GM18498 (cell line): ENCODE measurements at regions not wholly inside any gene's neighbourhood (a gene's known extent, or its start where the extent isn't known, plus 50 kb on each side); places are given as distances from the start of the nearest gene placed in this dataset.
"Not testable (repeated sequence)": the region's sequence is repeated elsewhere in the genome, so short reads cannot be mapped to it uniquely, and the experiment has no call there.

Source experiments
- ATAC-seq: cut with Tn5 transposase; IDR thresholded peaks from one replicate; pipeline ENCODE4 v1.9.1; 2021; ENCODE audit warnings: mild to moderate bottlenecking, moderate library complexity; ENCODE audit not compliant: unreplicated experiment

DNA sequence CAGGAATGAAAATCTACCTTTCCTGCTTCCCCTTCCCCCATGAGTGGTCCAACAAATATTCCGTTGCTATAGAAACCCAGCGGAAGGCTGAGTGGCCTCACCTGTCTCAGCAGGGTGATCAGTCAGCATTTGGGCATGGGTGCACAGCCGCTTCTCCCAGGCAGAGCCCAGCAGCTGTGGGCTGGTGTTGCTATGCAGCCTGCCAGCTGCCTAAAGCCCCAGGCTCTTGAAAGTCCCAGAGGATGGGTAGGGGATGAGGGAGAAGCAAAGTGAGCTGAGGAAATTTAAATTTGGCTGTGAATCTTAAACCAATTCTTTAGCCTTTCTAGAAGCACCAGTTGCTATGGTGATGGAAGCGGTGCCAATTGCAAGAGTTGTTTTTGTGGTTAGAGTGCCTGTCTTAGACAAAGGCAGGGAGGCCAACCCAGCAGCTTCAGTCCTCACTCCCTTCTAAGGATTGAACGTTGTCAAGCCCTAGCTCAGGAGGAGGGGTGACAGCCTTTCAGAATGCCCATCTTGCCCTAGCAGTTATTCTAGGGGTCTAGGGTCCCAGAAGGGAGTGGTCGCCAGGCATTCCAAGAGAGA, 151.5 kb upstream of the PITX1 start:
- ATAC-seq = no peak

DNA sequence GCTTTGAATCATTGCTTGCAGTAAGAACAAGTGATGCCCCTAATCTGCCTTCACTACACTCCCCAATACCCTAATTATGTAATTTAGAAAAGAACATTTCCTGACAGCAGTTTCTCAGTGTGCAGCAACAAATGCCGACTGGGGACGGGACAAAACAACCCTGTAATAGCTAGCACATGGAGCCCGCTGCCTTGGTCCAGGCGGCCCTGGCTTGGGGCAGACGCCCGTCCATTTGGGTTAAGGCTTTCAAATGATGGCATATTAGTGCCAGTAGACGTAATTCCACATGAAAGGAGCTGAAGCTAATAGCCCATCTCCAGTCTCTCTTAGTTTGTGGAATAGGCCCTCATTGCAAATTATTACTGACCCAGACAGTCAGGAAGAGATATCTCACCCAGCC, 150.6 kb upstream of the PITX1 start:
- ATAC-seq = no peak

DNA sequence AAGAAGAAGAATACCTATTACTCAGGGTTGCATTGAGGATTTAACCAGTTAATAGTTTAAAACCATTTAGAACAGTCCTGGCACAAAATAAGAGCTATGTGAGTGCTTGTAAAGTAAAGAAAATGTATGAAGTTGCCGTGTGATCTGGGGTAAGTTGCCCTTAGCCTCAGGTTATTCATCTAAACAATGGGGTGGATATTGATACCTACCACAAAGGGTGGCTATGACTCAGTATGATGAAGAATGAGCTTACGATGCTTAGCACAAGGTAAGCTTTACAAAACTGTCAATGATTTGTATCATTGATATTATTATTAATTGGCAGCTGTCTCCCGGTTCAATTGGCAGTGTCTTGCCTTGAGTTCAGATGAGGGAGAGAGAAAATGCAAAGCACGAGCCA, 149.4 kb upstream of the PITX1 start:
- no peak for ATAC-seq

DNA sequence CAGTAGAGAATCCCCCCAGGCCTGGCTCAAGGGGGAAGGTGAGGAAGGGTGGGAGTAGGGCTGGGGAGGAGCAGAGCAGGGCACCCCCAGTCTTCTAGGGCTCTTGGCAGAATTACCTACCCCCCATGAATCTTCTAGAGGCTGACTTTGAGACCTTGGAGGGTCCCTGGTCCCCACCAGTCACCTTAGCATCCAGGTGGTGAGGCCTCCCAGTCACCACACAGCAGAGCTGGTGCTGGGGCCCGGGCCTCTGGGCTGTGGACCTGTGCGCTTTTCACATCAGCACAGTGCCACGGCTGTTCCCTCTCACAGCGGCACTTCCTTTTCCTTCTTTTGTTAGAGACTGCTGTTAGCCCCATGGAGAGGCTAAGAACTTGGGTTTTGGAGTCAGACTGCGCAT, 148.6 kb upstream of the PITX1 start:
- no peak for ATAC-seq

DNA sequence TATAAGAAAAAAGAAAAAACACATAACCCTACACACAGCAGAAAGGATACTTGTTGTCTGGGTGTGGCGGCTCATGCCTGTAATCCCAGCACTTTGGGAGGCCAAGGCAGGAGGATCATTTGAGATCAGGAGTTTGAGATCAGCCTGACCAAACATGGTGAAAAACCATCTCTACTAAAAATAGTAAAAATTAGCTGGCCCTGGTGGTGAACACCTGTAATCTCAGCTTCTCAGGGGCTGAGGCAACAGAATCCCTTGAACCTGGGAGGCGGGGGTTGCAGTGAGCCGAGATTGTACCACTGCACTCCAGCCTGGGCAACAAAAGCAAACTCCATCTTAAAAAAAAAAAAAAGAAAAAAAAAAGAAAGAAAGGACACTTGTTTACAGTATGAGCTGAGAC, 147.6 kb upstream of the PITX1 start:
- no peak for ATAC-seq

DNA sequence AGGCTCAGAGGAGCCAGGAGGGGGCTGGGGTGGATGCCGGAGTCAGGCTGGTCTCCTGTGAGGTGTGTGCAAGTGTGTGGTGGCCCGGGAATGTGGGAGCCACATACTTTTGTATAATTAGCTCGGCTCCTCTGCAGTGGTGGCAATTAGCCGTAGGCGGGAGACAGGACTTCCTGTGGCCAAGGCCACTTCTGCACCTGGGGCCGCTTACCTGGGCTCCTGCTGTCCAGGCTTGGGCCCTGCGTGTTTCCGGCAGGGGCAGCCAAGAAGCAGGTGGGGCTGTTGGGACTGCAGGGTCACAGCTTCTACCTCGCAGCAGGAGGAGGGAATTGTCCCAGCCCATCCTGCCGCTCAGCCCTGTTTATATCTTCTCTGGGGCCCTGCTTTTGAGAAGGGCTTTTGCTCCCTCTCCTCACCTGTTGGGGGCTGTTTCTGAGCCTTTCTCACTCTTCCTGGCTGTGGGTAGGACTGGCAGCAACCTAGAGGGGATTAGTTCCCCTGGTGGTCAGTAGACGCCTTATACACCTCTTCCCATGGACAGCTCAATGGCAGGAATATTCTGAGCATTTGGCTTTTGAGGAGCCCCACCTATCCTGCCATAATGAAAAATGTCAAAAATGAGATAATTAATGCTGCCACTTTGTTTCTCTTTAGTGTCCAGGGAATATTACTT, 145.4 kb upstream of the PITX1 start:
- no peak for ATAC-seq

DNA sequence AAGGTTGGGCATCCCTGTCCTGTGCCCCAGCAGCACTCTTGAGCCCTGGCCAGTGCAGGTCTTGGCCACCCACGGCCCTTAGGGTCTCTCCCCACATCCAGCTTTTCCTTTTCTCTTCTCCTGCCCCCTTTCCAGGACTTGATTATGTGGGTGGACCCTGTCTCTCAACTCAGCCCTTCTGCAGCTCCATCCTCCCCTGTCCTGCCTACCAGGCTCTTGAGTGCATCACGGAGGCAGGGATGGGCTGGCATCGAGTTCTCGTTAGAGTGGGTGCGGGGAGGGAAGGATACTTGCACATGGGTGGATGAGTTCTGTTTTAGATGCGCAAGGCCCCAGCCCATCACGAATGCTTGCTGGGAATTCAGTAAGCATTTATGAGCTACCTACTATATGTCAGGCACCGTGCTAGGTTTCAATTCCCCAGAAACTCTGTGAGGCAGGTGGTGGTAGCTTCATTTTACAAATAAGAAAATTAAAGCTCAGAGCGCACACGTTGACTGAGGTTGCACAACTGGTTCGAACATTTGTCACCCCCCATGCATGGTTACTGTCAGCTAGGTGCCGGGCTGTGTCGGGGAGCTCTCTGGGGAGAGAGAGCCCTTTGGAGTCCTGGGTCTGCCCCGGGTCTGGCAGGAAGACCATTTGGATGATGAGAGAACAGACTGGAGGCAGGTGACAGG, 144.6 kb upstream of the PITX1 start:
- no peak for ATAC-seq

DNA sequence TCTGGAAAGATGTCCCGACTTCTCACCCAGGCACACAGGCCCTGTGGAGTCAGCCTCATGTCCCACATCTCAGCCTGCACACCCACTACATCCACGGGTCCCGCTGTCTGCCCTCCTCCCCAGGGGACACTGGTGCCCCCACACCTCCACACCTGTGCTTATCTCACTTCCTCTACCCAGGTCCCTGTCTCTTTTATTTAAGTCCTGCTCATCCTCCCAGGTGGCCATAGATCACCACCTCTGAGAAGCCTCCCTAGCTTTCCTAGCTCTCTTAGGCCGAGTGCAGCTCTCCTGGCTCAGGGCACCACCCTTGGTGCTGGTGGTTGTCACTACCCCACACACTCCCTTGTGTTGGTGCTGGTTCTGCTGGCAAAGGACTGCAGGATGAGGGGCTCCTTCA, 143.6 kb upstream of the PITX1 start:
- no peak for ATAC-seq

DNA sequence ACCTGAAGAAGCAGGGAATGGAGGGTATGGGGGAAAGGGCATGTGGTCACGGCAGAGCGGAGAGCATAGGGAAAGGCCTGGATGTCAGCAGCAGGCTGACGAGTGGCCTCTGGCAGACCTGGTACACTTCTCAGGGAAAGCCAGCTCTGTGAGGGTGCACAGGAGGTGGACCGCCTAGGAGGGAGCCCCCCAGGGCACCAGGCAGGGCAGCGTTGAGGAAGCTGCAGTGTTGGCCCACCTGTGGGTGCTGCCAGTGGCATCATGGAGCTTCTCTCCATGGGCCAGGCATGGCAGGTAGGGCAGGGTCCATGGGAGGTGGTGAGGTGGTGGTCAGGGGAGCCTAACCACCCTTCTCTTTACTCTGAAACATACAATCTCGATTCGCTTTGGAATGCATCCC, 143.0 kb upstream of the PITX1 start:
- no peak for ATAC-seq

DNA sequence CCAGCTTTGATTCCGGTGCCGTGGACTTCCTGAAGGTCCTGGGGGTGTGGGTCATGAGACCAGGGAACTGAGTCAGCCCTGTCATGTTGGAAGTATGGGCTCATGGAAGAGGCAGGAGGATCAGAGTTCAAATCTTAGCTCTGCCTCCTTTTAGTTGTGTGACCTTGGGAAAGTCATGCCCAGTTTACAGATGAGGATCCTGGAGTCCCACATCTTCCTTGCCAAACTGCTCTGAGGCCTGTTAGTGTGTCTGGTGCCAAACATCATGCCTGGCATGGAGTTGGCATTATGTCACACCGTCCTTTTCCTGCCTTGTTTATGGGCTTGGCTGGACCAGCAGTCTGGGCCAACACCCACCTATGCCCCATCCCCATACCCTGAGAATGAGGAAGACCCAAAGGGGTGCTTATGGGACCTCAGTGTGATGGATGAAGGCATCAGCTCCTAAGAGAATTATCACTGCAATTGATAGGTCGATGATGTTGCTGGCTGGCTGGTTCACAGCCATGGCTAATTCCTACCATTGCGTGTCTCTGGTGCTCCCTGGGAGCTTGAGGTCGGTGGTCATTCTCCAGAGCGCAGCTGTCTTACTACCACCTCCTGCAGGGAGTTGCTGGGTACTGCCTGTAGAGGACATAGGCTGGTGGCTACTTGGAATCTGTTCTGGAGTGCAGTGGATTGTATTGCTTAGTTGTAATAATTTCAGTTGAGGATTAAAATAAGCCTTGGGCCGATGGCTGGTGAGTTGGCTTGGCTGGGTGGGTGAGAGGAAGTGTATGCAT, 140.5 kb upstream of the PITX1 start:
- ATAC-seq = no peak

DNA sequence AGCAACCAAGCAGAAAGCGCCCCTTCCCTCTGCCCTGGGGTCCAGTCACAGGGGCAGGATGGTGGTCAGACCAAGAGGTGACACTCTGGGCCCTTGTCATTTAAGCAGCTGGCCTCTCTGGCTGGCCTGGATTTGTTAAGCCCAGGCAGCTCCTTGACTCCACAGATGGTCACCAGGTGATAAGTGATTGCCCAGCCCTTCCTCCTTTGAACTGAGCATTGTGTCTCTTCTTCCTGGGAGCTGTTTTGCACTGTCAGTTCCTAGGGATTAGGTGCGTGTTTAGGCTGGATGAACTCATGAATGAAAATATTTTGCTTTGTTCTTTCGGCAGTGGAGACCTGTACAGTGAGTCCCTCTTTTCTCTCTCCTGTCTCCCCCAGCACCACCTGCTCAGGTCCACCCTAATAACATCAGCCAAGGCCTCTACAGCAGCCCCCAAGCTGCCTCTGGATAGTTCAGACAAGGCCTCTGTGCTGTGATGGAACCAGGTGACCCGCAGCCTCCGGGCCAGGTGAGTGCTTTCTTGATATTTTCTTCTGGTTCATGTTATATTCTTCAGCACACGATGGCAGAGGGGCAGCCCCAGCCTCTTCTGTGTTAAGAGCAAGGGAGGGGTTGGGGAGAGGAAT, 139.7 kb upstream of the PITX1 start:
- ATAC-seq = no peak

DNA sequence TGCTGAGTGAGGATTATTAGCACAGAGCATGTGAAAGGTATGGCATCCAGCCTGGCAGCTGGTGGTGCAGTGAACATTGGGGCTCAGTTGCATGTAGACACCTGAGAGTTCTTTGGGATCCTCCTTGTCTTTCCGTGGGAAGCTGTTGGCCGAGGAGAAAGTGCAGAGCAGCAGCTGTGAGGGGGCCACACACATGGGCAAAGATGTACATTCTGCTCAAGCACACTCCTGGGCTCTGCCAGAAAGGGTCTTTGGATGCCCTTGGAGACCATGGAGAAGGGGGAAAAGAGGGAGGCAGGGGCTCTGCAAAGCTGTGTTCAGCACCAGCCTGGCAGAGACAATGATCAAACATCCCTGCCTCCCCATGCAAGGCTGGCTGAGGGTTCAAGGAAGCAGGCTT, 138.7 kb upstream of the PITX1 start:
- ATAC-seq = no peak

DNA sequence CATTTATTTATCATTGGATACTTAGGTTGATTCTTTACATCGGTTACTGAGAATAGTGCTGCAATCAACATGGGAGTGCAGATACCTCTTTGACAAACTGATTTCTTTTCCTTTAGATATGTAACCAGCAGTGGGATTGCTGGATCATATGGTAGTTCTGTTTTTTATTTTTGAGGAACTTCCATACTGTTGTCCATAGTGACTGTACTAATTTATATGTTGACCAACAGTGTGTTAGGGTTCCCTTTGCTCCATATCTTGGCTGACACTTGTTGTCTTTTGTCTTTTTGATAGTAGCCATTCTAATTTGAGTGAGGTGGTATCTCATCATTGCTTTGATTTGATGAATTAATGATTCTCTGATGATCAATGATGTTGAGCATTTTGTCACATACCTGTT, 137.3 kb upstream of the PITX1 start:
- no peak for ATAC-seq

DNA sequence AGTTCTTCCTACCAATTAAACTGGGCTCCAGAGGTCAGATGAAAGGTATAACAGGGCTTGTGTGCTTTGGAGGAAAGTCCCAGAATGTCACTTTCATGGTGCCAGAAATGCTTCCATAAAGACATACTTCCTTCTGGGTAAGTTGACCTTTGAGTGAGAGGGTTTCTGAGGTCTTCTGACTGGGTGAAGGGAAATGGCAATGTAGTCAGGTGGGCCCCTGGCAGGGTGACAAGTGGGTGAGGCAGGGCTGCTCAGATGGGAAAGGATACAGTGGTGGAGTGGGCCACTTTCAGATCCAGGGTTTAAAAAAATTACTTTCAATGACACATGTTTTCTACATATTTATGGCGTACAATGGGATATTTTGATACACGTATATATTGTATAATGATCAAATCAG, 136.5 kb upstream of the PITX1 start:
- no peak for ATAC-seq

DNA sequence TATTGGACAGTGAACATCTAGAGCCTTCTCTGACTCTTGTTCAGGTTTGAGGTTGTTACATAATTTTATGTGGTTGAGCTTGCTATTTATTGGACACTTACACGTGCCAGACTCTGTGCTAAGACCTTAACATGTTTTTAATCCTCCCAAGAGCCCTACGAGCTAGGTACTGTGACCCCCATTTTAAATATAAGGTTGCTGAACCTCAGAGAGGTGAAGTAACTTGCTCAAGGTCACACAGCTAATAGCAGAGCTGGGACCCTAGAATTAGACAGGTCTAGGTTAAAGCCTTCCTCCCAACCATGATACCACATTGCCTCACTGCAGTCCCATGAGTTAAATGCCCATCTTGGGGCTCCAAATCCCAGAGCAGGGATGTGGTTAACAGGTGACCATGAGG, 135.7 kb upstream of the PITX1 start:
- ATAC-seq = no peak

DNA sequence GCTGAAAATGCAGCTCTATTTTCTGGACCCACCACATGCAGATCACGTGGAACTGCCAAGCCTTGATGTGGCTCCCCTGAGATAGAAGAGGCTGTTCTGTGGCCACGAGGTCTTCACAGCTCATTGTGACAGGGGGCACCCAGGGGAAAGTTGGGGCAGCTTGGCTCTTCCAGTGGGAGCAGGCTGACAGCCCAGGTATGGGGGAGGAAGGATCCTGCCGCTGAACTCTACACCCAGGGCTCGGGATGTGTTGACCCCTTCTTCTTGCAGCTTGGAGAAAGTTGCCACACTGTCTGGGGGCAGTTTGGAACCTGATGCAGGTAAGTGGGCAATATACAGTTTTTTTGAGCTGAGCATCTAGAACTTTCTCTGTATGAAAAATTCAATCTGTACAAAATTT, 133.6 kb upstream of the PITX1 start:
- ATAC-seq = no peak

DNA sequence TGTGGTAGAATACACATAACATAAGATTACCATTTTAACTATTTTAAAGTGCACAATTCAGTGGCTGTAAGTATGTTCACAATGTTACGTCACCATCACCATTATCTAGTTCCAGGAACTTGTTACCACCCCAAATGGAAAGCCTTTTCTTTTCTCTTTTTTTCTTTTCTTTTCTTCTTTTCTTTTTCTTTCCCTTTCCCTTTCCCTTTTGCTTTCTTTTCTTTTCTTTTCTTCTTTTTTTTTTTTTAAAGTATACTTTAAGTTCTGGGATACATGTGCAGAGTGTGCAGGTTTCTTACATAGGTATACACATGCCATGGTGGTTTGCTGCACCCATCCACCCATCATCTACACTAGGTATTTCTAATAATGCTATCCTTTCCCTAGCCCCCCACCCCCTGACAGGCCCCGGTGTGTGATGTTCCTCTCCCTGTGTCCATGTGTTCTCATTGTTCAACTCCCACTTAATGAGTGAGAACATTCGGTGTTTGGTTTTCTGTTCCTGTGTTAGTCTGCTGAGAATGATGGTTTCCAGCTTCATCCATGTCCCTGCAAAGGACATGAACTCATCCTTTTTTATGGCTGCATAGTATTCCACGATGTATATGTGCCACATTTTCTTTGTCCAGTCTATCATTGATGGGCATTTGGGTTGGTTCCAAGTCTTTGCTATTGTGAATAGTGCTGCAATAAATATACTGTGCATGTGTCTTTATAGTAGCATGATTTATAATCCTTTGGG, 131.0 kb upstream of the PITX1 start:
- ATAC-seq = not testable (repeated sequence)

DNA sequence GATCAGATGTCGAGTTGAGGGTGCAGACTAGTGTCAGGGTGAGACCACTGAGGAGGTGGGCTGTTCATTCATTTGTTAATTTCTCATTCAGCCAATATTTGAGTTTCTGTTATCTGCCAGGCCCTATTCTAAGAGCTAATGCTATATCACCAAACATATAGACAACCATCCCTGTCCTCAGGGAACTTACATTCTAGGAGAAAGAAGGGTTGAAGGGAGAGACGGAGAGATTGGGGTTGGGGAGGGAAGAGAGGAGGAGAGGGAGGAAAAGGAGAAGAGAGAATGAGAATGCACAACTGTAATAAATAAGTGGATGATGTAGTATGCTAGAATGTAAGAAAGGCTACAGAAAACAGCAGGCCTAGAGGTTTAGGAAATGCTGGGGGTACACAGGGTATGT, 129.9 kb upstream of the PITX1 start:
- ATAC-seq = no peak

DNA sequence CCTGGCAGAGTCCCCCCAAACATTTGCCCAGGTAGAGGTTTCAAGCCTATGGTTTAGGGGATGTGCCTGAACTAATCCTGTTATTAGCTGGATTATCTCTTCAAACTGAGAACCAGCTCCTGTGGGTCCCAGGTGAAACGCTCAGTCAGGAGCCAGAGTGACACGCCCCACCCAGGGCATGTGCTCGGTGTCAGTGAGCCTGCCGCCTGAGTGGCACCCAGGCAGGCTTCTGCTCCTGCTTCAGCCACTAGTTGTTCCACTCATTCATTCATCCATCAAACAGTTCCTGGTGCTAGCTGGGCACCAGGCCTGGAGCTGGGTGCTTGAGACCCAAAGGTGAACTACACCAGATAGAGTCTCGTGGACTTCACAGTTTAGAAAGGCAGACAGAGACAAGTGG, 129.4 kb upstream of the PITX1 start:
- ATAC-seq = no peak

DNA sequence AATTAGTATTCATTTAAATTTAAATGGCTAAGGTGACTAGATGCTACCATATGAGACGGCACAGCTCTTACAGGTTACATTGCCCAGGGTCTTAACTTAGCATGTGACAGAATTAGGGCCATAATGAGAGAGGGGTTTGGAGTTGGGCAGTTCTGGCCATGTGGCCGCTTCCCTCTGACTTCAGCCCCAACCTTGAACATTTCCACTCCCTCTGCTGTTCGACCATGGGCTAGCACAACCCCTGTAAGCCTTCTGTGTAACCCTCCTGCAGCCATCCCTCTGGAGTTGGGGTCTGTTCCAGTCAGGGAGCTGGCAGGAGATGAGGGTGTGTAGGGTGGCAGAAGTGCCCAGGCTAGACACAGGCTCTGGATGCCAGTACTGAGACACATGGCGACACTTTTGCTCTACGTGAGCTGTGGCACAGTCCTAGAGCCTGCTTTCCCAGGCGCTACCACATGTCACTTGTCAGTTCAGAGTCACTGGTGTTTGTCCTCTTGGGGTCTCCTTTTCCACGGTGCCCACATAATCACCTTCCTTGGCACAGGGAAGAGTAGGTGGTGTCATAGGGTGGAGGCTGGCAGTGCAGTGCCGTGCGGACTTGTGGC, 128.7 kb upstream of the PITX1 start:
- no peak for ATAC-seq
